Fibroblast of lung (primary cell): ENCODE measurements at regions not wholly inside any gene's neighbourhood (a gene's known extent, or its start where the extent isn't known, plus 50 kb on each side); places are given as distances from the start of the nearest gene placed in this dataset.

Experiments used
- DNase-seq, 2 donors: peaks; one replicate each; pipeline versions ENCODE4 v3.0.0 to v3.0.0-alpha.2; 2010; ENCODE audit warnings: low read depth in 2 of 2
- H2AFZ ChIP-seq: 2 replicates; pipeline ENCODE4 v1.5.1; 2012; ENCODE audit warnings: low read length, control low read depth, inconsistent platforms
- H3K27ac ChIP-seq: 2 replicates; pipeline ENCODE4 v1.5.1; 2011; ENCODE audit warnings: low read length, control low read depth; ENCODE audit not compliant: insufficient read depth
- H3K27me3 ChIP-seq: 2 replicates; pipeline ENCODE4 v1.5.1; 2011; ENCODE audit warnings: mild to moderate bottlenecking, low read length; ENCODE audit not compliant: control insufficient read depth, insufficient read depth
- H3K36me3 ChIP-seq: 2 replicates; pipeline ENCODE4 v1.5.1; 2011; ENCODE audit warnings: low read length; ENCODE audit not compliant: control insufficient read depth, insufficient read depth
- H3K4me1 ChIP-seq: 2 replicates; pipeline ENCODE4 v1.5.1; 2011; ENCODE audit warnings: low read length; ENCODE audit not compliant: control insufficient read depth, insufficient read depth; ENCODE audit errors: extremely low read depth
- H3K4me2 ChIP-seq: 2 replicates; pipeline ENCODE4 v1.5.1; 2011; ENCODE audit warnings: low read length, control low read depth; ENCODE audit not compliant: insufficient read depth; ENCODE audit errors: extremely low read depth
- H3K4me3 ChIP-seq, 4 experiments: fragments of 200-600 bp in 1 of 4; sonication (generic) in 1 of 4; replicated peaks in 1 of 4; 2 replicates each; pipeline ENCODE4 v1.5.1; 2011 to 2016; ENCODE audit warnings: low read length in 4 of 4, low read depth in 3 of 4, mild to moderate bottlenecking in 3 of 4, control low read depth in 2 of 4, inconsistent platforms in 1 of 4, mixed read lengths in 1 of 4; ENCODE audit not compliant: insufficient read depth in 1 of 4; ENCODE audit errors: control extremely low read depth in 1 of 4
- H3K79me2 ChIP-seq: 2 replicates; pipeline ENCODE4 v1.5.1; 2012; ENCODE audit warnings: mild to moderate bottlenecking, low read length, inconsistent platforms; ENCODE audit not compliant: control insufficient read depth, insufficient read depth
- H3K9ac ChIP-seq: 2 replicates; pipeline ENCODE4 v1.5.1; 2011; ENCODE audit warnings: mild to moderate bottlenecking, low read length, control low read depth; ENCODE audit not compliant: insufficient read depth
- H3K9me3 ChIP-seq: 2 replicates; pipeline ENCODE4 v1.5.1; 2012; ENCODE audit warnings: low read depth, low read length; ENCODE audit not compliant: control insufficient read depth, insufficient read depth
- H4K20me1 ChIP-seq: 2 replicates; pipeline ENCODE4 v1.5.1; 2011; ENCODE audit warnings: low read length; ENCODE audit not compliant: control insufficient read depth, insufficient read depth; ENCODE audit errors: extremely low read depth
- CTCF ChIP-seq, 2 donors: IDR thresholded peaks in 1 of 2; conservative IDR thresholded peaks in 1 of 2; 1 replicate in 1 of 2; 2 replicates in 1 of 2; pipeline ENCODE4 v1.5.1; 2011 to 2012; ENCODE audit warnings: low read length in 2 of 2, control low read depth in 1 of 2, inconsistent platforms in 1 of 2, low read depth in 1 of 2, mild to moderate bottlenecking in 1 of 2
- EZH2 ChIP-seq: IDR thresholded peaks from 2 replicates; pipeline ENCODE4 v1.5.1; 2012; ENCODE audit warnings: low read length, control low read depth, mild to moderate bottlenecking; ENCODE audit errors: missing control alignments

GRCh38 chr10:22837771-22838170, 90.1 kb upstream of the ARMC3 start:
- Histone ChIP-seq H2AFZ (no peak overlapping the region), H3K27ac (no peak overlapping the region), H3K4me2 (no peak overlapping the region), H3K79me2 (no peaks in the 10 kb centered on the region), H3K36me3 (no peaks in the 10 kb centered on the region), H4K20me1 (no peaks in the 10 kb centered on the region), H3K9ac (no peak overlapping the region), H3K27me3 (no peaks in the 10 kb centered on the region), H3K9me3 (no peaks in the 10 kb centered on the region), H3K4me1 (no peaks in the 10 kb centered on the region), H3K4me3 (no peak overlapping the region)
- DNase-seq, result no peak
- TF ChIP-seq EZH2 (no peak), CTCF (conservative IDR thresholded peaks at IDR 0.05 in 1 of 2, IDR thresholded peaks at IDR 0.05 in 1 of 2; ENCODE audit: low read depth in 1 of 2, low read length in 2 of 2) (no peak)

GRCh38 chr10:22837351-22837750, 90.5 kb upstream of the ARMC3 start:
- H3K79me2 ChIP-seq, result no peaks in the 10 kb centered on the region
- no peak for DNase-seq
- no peak overlapping the region for H3K27ac ChIP-seq
- H3K36me3 ChIP-seq, result no peaks in the 10 kb centered on the region
- no peaks in the 10 kb centered on the region for H3K27me3 ChIP-seq
- no peak overlapping the region for H3K9ac ChIP-seq
- H3K4me3 ChIP-seq, result no peak overlapping the region
- TF ChIP-seq CTCF (conservative IDR thresholded peaks at IDR 0.05 in 1 of 2, IDR thresholded peaks at IDR 0.05 in 1 of 2; ENCODE audit: low read depth in 1 of 2, low read length in 2 of 2) (no peak), EZH2 (no peak)
- no peak overlapping the region for H2AFZ ChIP-seq
- no peaks in the 10 kb centered on the region for H3K9me3 ChIP-seq
- no peaks in the 10 kb centered on the region for H4K20me1 ChIP-seq
- H3K4me1 ChIP-seq, result no peaks in the 10 kb centered on the region
- H3K4me2 ChIP-seq, result no peak overlapping the region

GRCh38 chr10:22834471-22834870, 93.4 kb upstream of the ARMC3 start:
- no peak overlapping the region for H3K4me2 ChIP-seq
- H3K9ac ChIP-seq, result no peak overlapping the region
- no peaks in the 10 kb centered on the region for H3K36me3 ChIP-seq
- DNase-seq, result no peak
- H3K9me3 ChIP-seq, result no peaks in the 10 kb centered on the region
- H4K20me1 ChIP-seq, result no peaks in the 10 kb centered on the region
- H3K27me3 ChIP-seq, result no peaks in the 10 kb centered on the region
- TF ChIP-seq EZH2 (no peak), CTCF (conservative IDR thresholded peaks at IDR 0.05 in 1 of 2, IDR thresholded peaks at IDR 0.05 in 1 of 2; ENCODE audit: low read depth in 1 of 2, low read length in 2 of 2) (no peak)
- no peak overlapping the region for H3K27ac ChIP-seq
- H3K4me3 ChIP-seq, result no peak overlapping the region
- H3K79me2 ChIP-seq, result no peaks in the 10 kb centered on the region
- H2AFZ ChIP-seq, result no peak overlapping the region
- no peaks in the 10 kb centered on the region for H3K4me1 ChIP-seq
